H9 (cell line): ENCODE measurements at regions not wholly inside any gene's neighbourhood (a gene's known extent, or its start where the extent isn't known, plus 50 kb on each side); places are given as distances from the start of the nearest gene placed in this dataset.

ENCODE experiments used
- DNase-seq: peaks from one replicate; pipeline ENCODE4 v3.0.0-alpha.2; 2017
- H2AFZ ChIP-seq: one replicate; pipeline ENCODE4 v1.6.1; 2013; ENCODE audit warnings: mild to moderate bottlenecking, low read length, control low read depth, moderate library complexity
- H2AK5ac ChIP-seq: 2 replicates; pipeline ENCODE4 v1.6.1; 2013; ENCODE audit warnings: low read length, control low read depth, mixed read lengths; ENCODE audit not compliant: insufficient read length
- H2BK120ac ChIP-seq: one replicate; pipeline ENCODE4 v1.6.1; 2013; ENCODE audit warnings: low read depth, mild to moderate bottlenecking, low read length, control low read depth, inconsistent platforms; ENCODE audit not compliant: poor library complexity, severe bottlenecking
- H2BK12ac ChIP-seq: 2 replicates; pipeline ENCODE4 v1.6.1; 2013; ENCODE audit warnings: low read length, control low read depth, mixed read lengths, low read depth; ENCODE audit not compliant: insufficient read length
- H2BK15ac ChIP-seq: 2 replicates; pipeline ENCODE4 v1.6.1; 2013; ENCODE audit warnings: low read depth, low read length, control low read depth
- H2BK20ac ChIP-seq: one replicate; pipeline ENCODE4 v1.6.1; 2013; ENCODE audit warnings: low read depth, mild to moderate bottlenecking, low read length, control low read depth, inconsistent platforms; ENCODE audit not compliant: poor library complexity, severe bottlenecking
- H2BK5ac ChIP-seq: 2 replicates; pipeline ENCODE4 v1.6.1; 2013; ENCODE audit warnings: low read length, control low read depth, mixed read lengths; ENCODE audit not compliant: insufficient read length
- H3K14ac ChIP-seq: 2 replicates; pipeline ENCODE4 v1.6.1; 2013; ENCODE audit warnings: low read length, control low read depth; ENCODE audit not compliant: insufficient read depth
- H3K18ac ChIP-seq: 2 replicates; pipeline ENCODE4 v1.6.1; 2013; ENCODE audit warnings: low read depth, mild to moderate bottlenecking, mixed read lengths, low read length, control low read depth; ENCODE audit not compliant: insufficient read length
- H3K23ac ChIP-seq: 2 replicates; pipeline ENCODE4 v1.6.1; 2013; ENCODE audit warnings: low read length, control low read depth, mixed read lengths, low read depth; ENCODE audit not compliant: insufficient read length
- H3K23me2 ChIP-seq: 2 replicates; pipeline ENCODE4 v1.6.1; 2013; ENCODE audit warnings: low read depth, mild to moderate bottlenecking, mixed read lengths, low read length, control low read depth; ENCODE audit not compliant: insufficient read length, poor library complexity, severe bottlenecking
- H3K27ac ChIP-seq: 2 replicates; pipeline ENCODE4 v1.5.1; 2013; ENCODE audit warnings: low read length, control low read depth, mixed read lengths, low read depth; ENCODE audit not compliant: insufficient read length
- H3K27me3 ChIP-seq: 2 replicates; pipeline ENCODE4 v1.6.1; 2013; ENCODE audit warnings: low read length, control low read depth, inconsistent platforms; ENCODE audit not compliant: insufficient read depth
- H3K4ac ChIP-seq: 2 replicates; pipeline ENCODE4 v1.6.1; 2013; ENCODE audit warnings: low read depth, mild to moderate bottlenecking, control low read depth, inconsistent platforms, low read length, moderate library complexity
- H3K4me1 ChIP-seq: 2 replicates; pipeline ENCODE4 v1.6.1; 2013; ENCODE audit warnings: low read length, control low read depth, inconsistent platforms; ENCODE audit not compliant: insufficient read depth
- H3K4me2 ChIP-seq: 2 replicates; pipeline ENCODE4 v1.6.1; 2013; ENCODE audit warnings: low read length, control low read depth, mixed read lengths; ENCODE audit not compliant: insufficient read length, insufficient read depth
- H3K56ac ChIP-seq: 2 replicates; pipeline ENCODE4 v1.6.1; 2013; ENCODE audit warnings: low read depth, mild to moderate bottlenecking, mixed read lengths, low read length, control low read depth; ENCODE audit not compliant: insufficient read length
- H3K79me1 ChIP-seq: 2 replicates; pipeline ENCODE4 v1.6.1; 2013; ENCODE audit warnings: low read depth, mild to moderate bottlenecking, moderate library complexity, low read length, control low read depth, inconsistent platforms; ENCODE audit not compliant: insufficient read depth, poor library complexity, severe bottlenecking
- H3K79me2 ChIP-seq: 2 replicates; pipeline ENCODE4 v1.6.1; 2013; ENCODE audit warnings: low read length, control low read depth, inconsistent platforms; ENCODE audit not compliant: insufficient read depth
- H3K9ac ChIP-seq: 2 replicates; pipeline ENCODE4 v1.6.1; 2013; ENCODE audit warnings: low read length, control low read depth, mixed read lengths; ENCODE audit not compliant: insufficient read length; ENCODE audit errors: extremely low read depth
- H3K9me3 ChIP-seq: one replicate; pipeline ENCODE4 v1.6.1; 2013; ENCODE audit warnings: low read depth, low read length, inconsistent platforms; ENCODE audit not compliant: control insufficient read depth
- H3T11ph ChIP-seq: one replicate; pipeline ENCODE4 v1.6.1; 2013; ENCODE audit warnings: mild to moderate bottlenecking, low read length, control low read depth, inconsistent platforms
- H4K20me1 ChIP-seq: one replicate; pipeline ENCODE4 v1.6.1; 2013; ENCODE audit not compliant: control insufficient read depth, insufficient read length, insufficient read depth
- H4K5ac ChIP-seq: 2 replicates; pipeline ENCODE4 v1.6.1; 2013; ENCODE audit warnings: low read depth, mild to moderate bottlenecking, mixed read lengths, low read length, control low read depth; ENCODE audit not compliant: insufficient read length
- H4K8ac ChIP-seq: replicated peaks from 2 replicates; pipeline ENCODE4 v1.6.1; 2013; ENCODE audit warnings: low read length, control low read depth, mixed read lengths, low read depth; ENCODE audit not compliant: insufficient read length
- H4K91ac ChIP-seq: 2 replicates; pipeline ENCODE4 v1.6.1; 2013; ENCODE audit warnings: low read depth, mild to moderate bottlenecking, moderate library complexity, mixed read lengths, low read length, control low read depth; ENCODE audit not compliant: insufficient read length
- H3K27ac Mint-ChIP-seq, 3 experiments: 2 replicates in 2 of 3; 3 replicates in 1 of 3; pipeline ENCODE4 v1.8.0; 2020 to 2021; ENCODE audit warnings: mixed read lengths in 3 of 3, mild to moderate bottlenecking in 1 of 3, moderate library complexity in 1 of 3
- H3K27me3 Mint-ChIP-seq: 2 replicates; pipeline ENCODE4 v1.8.0; 2021; ENCODE audit warnings: low read depth, mild to moderate bottlenecking, moderate library complexity, mixed read lengths
- H3K36me3 Mint-ChIP-seq, 3 experiments: 2 replicates in 2 of 3; 3 replicates in 1 of 3; pipeline ENCODE4 v1.8.0; 2020 to 2021; ENCODE audit warnings: low read depth in 3 of 3, mixed read lengths in 3 of 3; ENCODE audit not compliant: insufficient read depth in 1 of 3
- H3K4me1 Mint-ChIP-seq, 2 experiments: 2 replicates each; pipeline ENCODE4 v1.8.0; 2020; ENCODE audit warnings: mixed read lengths in 2 of 2
- H3K4me3 Mint-ChIP-seq, 2 experiments: 2 replicates in 1 of 2; 3 replicates in 1 of 2; pipeline ENCODE4 v1.8.0; 2020 to 2021; ENCODE audit warnings: mild to moderate bottlenecking in 2 of 2, mixed read lengths in 2 of 2, moderate library complexity in 1 of 2
- H3K9me3 Mint-ChIP-seq, 2 experiments: 2 replicates in 1 of 2; 3 replicates in 1 of 2; pipeline ENCODE4 v1.8.0; 2020; ENCODE audit warnings: mild to moderate bottlenecking in 2 of 2, mixed read lengths in 2 of 2, moderate library complexity in 1 of 2
- CTCF ChIP-seq: fragments of 200-600 bp; sonication (generic); conservative IDR thresholded peaks from 3 replicates; pipeline ENCODE4 v1.8.0; 2021; ENCODE audit warnings: antibody characterized with exemption, mild to moderate bottlenecking
- WGBS: extraction: QIAGEN DNeasy Blood & Tissue Kit; methylation state at CpG from one replicate; pipeline ENCODE4 v1.1.7; 2013; ENCODE audit warnings: missing lambda C conversion rate, low lambda C conversion rate, mixed read lengths; ENCODE audit not compliant: insufficient read length; ENCODE audit errors: extremely low coverage; 5-methylcytosine and 5-hydroxymethylcytosine counted together

- WGBS, result no CpG with 5 or more reads among the region's 4 CpGs
- H3K4me1 ChIP-seq, result no peaks in the 10 kb centered on the region; the same call in 1 of the 2 replicates
- H3K4me1 Mint-ChIP-seq, result peaks cover 13 to 15% of the 10 kb centered on the region in 2 experiments
Observed at GRCh38 chr6:40973304-40973703, 65.7 kb downstream of the UNC5CL start.

More at GRCh38 chr6:40973304-40973703, 65.7 kb downstream of the UNC5CL start:
- Histone ChIP-seq H4K91ac (no peak overlapping the region), H3K27ac (no peak overlapping the region), H3K79me1 (no peaks in the 10 kb centered on the region), H3K9me3 (no peaks in the 10 kb centered on the region), H2AK5ac (no peak overlapping the region), H2BK5ac (no peak overlapping the region), H3K27me3 (no peaks in the 10 kb centered on the region), H3T11ph (no peak overlapping the region), H4K5ac (no peak overlapping the region), H2BK120ac (no peak overlapping the region), H3K79me2 (no peaks in the 10 kb centered on the region), H2BK12ac (no peak overlapping the region), H3K56ac (no peak overlapping the region), H3K23ac (no peak overlapping the region), H2AFZ (no peak overlapping the region), H3K14ac (no peak overlapping the region), H3K9ac (no peak overlapping the region), H4K8ac (no peak overlapping the region), H3K18ac (no peak overlapping the region), H3K4me2 (no peak overlapping the region), H3K4ac (no peak overlapping the region), H3K23me2 (no peaks in the 10 kb centered on the region), H4K20me1 (no peaks in the 10 kb centered on the region), H2BK15ac (no peak overlapping the region), H2BK20ac (no peak overlapping the region)
- H3K36me3 Mint-ChIP-seq, result peaks cover 0 to 2% (median 0%) of the 10 kb centered on the region in 3 experiments; a peak in 1 of 7 replicates
- H3K9me3 Mint-ChIP-seq, result peaks cover 2 to 7% of the 10 kb centered on the region in 2 experiments; a peak in 2 of 5 replicates
- no peak overlapping the region for H3K4me3 Mint-ChIP-seq
- no peak for TF ChIP-seq CTCF
- DNase-seq, result no peak
- H3K27me3 Mint-ChIP-seq, result peaks cover 19% of the 10 kb centered on the region
- H3K27ac Mint-ChIP-seq, result no peak overlapping the region
